Neutrophil (primary cell): ENCODE measurements at regions not wholly inside any gene's neighbourhood (a gene's known extent, or its start where the extent isn't known, plus 50 kb on each side); places are given as distances from the start of the nearest gene placed in this dataset.
"Not testable (repeated sequence)": the region's sequence is repeated elsewhere in the genome, so short reads cannot be mapped to it uniquely, and the experiment has no call there.

ENCODE experiments used
- H3K27ac ChIP-seq: fragments of 200-600 bp; sonication (generic); 2 replicates; pipeline ENCODE4 v1.5.1; 2016; ENCODE audit warnings: mild to moderate bottlenecking, moderate library complexity
- H3K27me3 ChIP-seq: fragments of 200-600 bp; sonication (generic); 2 replicates; pipeline ENCODE4 v1.6.0; 2016; ENCODE audit warnings: mild to moderate bottlenecking
- H3K36me3 ChIP-seq: fragments of 200-600 bp; sonication (generic); 2 replicates; pipeline ENCODE4 v1.5.1; 2017
- H3K4me1 ChIP-seq, 2 experiments: fragments of 200-600 bp in 1 of 2; sonication (generic) in 1 of 2; 1 replicate in 1 of 2; 2 replicates in 1 of 2; pipeline versions ENCODE4 v1.5.1 to v1.6.1; 2013 to 2016; ENCODE audit warnings: low read depth in 1 of 2, low read length in 1 of 2, mild to moderate bottlenecking in 1 of 2, moderate library complexity in 1 of 2; ENCODE audit not compliant: control insufficient read depth in 1 of 2, insufficient read depth in 1 of 2
- H3K4me3 ChIP-seq, 2 experiments: fragments of 200-600 bp in 1 of 2; sonication (generic) in 1 of 2; 1 replicate in 1 of 2; 2 replicates in 1 of 2; pipeline ENCODE4 v1.5.1; 2013 to 2016; ENCODE audit warnings: low read depth in 1 of 2, low read length in 1 of 2, mild to moderate bottlenecking in 1 of 2, moderate library complexity in 1 of 2
- H3K9me3 ChIP-seq: fragments of 200-600 bp; sonication (generic); 2 replicates; pipeline ENCODE4 v1.5.1; 2016
- CTCF ChIP-seq: fragments of 200-600 bp; sonication (generic); IDR thresholded peaks from 2 replicates; pipeline ENCODE4 v1.5.1; 2016; ENCODE audit warnings: antibody characterized with exemption

GRCh38 chr14:87388946-87389345 is 604.0 kb downstream of the GALC start:
- TF ChIP-seq CTCF, result no peak
- no peak overlapping the region for H3K4me3 ChIP-seq
- no peaks in the 10 kb centered on the region for H3K4me1 ChIP-seq
- no peaks in the 10 kb centered on the region for H3K27me3 ChIP-seq
- H3K36me3 ChIP-seq, result no peaks in the 10 kb centered on the region
- H3K9me3 ChIP-seq, result no peaks in the 10 kb centered on the region
- no peak overlapping the region for H3K27ac ChIP-seq

GRCh38 chr14:87387806-87388205 is 605.2 kb downstream of the GALC start:
- no peaks in the 10 kb centered on the region for H3K27me3 ChIP-seq
- no peaks in the 10 kb centered on the region for H3K36me3 ChIP-seq
- no peak for TF ChIP-seq CTCF
- H3K27ac ChIP-seq, result no peak overlapping the region
- no peak overlapping the region for H3K4me3 ChIP-seq
- H3K9me3 ChIP-seq, result no peaks in the 10 kb centered on the region
- H3K4me1 ChIP-seq, result no peaks in the 10 kb centered on the region

GRCh38 chr14:87386524-87386923 is 606.5 kb downstream of the GALC start:
- Histone ChIP-seq H3K9me3 (no peaks in the 10 kb centered on the region), H3K4me1 (no peaks in the 10 kb centered on the region), H3K36me3 (no peaks in the 10 kb centered on the region), H3K27me3 (no peaks in the 10 kb centered on the region), H3K4me3 (no peak overlapping the region), H3K27ac (no peak overlapping the region)
- TF ChIP-seq CTCF, result no peak

- Histone ChIP-seq H3K36me3 (no peaks in the 10 kb centered on the region), H3K27me3 (no peaks in the 10 kb centered on the region), H3K4me1 (no peaks in the 10 kb centered on the region), H3K9me3 (no peaks in the 10 kb centered on the region), H3K4me3 (no peak overlapping the region), H3K27ac (no peak overlapping the region)
- no peak for TF ChIP-seq CTCF
Observed at GRCh38 chr14:87380054-87380453, 612.9 kb downstream of the GALC start.

GRCh38 chr14:87368751-87369150 is 624.2 kb downstream of the GALC start:
- Histone ChIP-seq H3K36me3 (no peaks in the 10 kb centered on the region), H3K4me1 (no peaks in the 10 kb centered on the region), H3K4me3 (no peak overlapping the region), H3K27me3 (no peaks in the 10 kb centered on the region), H3K27ac (no peak overlapping the region), H3K9me3 (no peaks in the 10 kb centered on the region)
- TF ChIP-seq CTCF, result no peak

- H3K27ac ChIP-seq, H3K9me3 ChIP-seq, H3K4me1 ChIP-seq, H3K4me3 ChIP-seq, H3K27me3 ChIP-seq, H3K36me3 ChIP-seq: not testable (repeated sequence)
Observed at GRCh38 chr14:87360246-87360645, 632.7 kb downstream of the GALC start.
